ENCODE measurements at regions not wholly inside any gene's neighbourhood (a gene's known extent, or its start where the extent isn't known, plus 50 kb on each side); places are given as distances from the start of the nearest gene placed in this dataset.

GRCh38 chr12:72865921-72866320 lies 593.8 kb downstream of the TRHDE start:
- no peak for TF ChIP-seq CTCF (conservative IDR thresholded peaks at IDR 0.05)
- no peak for TF ChIP-seq EZH2 (IDR thresholded peaks at IDR 0.05; ENCODE audit: low read depth)
